Stromal cell of bone marrow (primary cell): ENCODE measurements at regions not wholly inside any gene's neighbourhood (a gene's known extent, or its start where the extent isn't known, plus 50 kb on each side); places are given as distances from the start of the nearest gene placed in this dataset.
"Not testable (repeated sequence)": the region's sequence is repeated elsewhere in the genome, so short reads cannot be mapped to it uniquely, and the experiment has no call there.

ENCODE experiments used
- DNase-seq: peaks from one replicate; pipeline ENCODE4 v3.0.0-alpha.2; 2012; ENCODE audit warnings: low read depth

DNA sequence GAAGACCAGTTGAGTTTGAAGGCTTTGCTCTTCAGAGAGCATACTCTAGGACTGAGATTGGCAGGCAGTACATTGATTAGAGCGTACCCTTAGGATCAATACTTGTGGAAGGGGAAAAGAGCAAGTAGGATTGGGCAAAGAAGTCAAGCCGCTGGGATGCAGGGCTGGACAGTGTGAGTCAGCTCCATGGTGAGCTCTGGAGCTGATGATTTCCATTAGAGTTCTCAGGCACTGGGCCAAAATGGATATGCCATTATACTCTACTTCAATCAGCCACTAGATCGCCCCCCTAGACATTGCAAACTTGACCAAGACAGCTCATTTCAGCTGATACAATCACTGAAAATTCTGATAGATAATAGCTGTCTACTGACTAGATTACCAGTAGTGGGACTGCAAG lies 432.7 kb upstream of the ALCAM start:
- no peak for DNase-seq

DNA sequence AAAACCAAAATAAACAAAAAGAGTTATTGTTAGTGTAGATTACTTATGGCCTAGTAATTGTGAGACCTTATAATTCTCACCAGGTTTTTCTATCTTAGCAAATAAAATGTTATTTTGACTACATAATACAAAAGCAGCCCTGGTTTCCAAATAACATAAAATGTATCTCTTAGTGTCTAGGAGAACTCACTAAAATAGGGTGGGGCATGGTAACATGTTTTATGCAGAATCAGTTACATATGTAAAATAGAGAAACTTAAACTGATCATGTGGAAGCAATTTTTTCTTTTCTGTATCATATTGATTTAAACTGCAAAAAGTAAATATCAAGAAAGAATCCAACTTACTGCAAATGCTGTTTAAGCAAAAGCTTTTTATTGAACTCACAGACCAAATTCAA lies 431.1 kb upstream of the ALCAM start:
- DNase-seq: no peak

DNA sequence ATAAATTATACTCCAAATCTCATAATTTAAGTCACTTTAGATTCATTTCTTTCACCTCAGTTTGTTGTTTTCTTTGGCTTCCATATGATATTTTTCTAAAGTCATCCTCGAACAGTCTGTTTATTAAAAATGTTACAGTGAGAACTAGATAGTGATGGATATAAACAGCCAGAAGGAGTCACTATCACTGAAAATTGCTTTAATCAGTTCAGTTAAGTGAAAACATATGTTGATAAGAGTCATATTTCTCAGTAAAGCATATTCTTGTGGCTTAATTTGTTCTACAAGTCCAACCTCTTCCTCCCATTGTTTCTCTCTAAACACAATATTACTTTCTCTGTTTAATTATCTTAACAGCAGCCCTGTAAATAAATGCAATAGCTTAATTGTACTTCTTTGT lies 427.5 kb upstream of the ALCAM start:
- no peak for DNase-seq

DNA sequence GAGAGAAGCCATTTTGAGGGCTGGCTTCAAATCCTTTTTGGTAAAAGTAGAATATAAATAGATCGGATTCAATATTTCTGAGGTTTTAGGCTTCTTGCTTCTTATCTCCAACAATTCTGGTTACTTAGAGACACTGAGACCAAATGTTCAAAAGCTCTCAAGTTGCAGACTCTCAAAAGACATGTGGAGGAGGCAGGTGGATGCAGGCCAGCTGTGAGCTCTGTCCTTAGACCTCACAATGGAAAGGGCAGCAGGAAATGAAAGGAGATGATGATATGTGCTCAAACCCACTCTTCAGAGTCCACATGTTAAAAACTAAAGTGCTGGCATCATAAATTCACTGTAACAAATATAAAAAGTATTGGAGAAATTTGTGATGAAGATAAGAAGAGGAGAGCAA lies 424.9 kb upstream of the ALCAM start:
- no peak for DNase-seq

DNA sequence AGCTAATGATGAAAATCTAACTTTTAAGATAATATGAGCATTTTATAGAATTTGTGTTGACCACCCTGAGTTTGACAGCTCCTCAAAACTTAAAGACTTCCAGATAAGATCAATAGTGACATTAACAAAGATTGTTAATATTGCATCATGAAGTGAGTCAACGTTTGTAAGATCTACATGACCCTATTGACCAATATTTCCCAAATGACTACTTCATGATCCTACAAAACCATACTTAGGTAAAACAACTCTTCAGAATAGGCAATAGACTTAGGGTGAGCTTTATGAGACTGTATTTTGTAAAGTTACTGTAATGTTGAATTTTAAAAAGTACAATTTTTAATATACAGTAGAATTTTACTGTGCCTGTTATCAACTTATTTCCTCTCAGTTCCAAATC lies 422.7 kb upstream of the ALCAM start:
- DNase-seq: no peak

DNA sequence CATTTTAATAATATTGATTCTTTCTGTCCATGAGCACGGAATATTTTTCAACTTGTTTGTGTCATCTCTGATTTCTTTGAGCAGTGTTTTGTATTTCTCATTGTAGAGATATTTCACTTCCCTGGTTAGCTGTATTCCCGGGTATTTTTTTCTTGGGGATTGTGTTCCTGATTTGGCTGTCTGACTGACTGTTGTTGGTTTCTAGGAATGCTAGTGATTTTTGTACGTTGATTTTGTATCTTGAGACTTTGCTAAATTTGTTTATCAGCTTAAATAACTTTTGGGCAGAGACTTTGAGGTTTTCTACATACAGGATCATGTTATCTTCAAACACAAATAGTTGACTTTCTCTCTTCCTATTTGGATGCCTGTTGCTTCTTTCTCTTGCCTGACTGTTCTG lies 418.8 kb upstream of the ALCAM start:
- DNase-seq: peak; percentile 14

DNA sequence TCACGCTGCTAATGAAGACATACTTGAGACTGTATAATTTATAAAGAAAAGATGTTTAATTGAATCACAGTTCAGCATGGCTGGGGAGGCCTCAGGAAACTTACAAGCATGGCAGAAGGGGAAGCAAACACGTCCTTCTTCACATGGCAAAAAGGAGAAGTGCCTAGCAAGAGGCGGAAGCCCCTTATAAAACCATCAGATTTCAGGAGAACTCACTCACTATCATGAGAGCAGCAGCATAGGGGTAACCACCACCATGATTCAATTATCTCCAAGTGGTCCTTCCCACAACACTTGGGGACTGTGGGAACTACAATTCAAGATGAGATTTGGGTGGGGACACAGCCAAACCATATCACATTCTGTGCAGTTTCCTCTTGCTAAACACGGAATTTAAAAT lies 416.9 kb upstream of the ALCAM start:
- not testable (repeated sequence) for DNase-seq

DNA sequence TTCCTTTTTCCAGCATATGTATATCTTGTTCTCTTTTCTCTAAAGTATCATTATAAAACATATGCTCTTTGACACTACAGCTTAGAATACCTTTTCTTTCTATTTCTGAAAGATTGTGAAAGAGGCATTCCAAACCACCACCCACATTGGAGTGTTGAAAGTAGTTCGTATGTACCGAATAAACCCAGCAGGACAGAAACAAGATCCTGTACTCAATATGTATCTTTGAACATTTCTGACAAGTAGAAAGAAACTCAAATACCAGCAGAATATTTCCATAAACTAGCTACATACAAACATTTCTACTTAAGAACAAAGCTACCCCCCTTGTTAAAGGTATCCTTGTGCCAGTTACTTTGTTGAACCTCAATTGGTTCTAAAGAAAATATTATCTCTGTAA lies 415.3 kb upstream of the ALCAM start:
- no peak for DNase-seq

DNA sequence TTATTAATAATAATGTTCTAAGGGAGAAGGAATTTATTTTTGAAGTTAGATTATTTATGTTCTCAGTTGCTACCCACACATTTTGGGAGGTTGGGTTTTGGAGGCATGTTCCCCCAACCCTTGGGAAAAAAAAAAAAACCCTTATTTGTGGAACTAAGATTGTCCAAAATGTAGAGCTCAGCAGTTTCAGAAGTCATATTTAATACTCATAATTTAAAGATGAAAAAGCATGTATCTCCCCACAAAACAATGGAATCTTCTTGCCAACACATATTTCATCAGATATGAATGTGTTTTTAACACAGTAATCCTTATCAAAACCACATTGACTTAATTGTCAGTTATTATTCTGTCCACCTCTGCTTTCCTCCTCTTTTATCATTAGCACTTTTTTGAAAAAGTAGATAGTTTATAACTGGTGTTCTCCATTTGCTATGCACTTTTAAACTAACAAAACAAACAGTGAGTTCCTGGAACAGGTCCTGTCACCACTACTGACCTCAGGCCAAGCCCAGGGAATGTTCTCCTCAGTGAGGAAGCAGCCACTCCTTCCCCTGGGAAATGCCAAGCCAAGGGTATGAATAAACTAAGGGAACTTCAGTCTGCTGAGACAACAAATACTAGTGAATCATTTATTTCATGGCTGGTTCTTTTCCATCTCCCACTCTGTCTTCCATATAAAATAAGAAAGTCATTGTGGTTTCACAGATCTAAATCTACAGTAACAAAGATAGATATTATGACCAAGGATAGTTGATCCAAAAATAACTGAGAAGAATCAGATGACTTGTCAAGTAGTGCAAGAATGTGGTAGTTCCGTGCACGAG lies 414.4 kb upstream of the ALCAM start:
- DNase-seq: peak; percentile 83

DNA sequence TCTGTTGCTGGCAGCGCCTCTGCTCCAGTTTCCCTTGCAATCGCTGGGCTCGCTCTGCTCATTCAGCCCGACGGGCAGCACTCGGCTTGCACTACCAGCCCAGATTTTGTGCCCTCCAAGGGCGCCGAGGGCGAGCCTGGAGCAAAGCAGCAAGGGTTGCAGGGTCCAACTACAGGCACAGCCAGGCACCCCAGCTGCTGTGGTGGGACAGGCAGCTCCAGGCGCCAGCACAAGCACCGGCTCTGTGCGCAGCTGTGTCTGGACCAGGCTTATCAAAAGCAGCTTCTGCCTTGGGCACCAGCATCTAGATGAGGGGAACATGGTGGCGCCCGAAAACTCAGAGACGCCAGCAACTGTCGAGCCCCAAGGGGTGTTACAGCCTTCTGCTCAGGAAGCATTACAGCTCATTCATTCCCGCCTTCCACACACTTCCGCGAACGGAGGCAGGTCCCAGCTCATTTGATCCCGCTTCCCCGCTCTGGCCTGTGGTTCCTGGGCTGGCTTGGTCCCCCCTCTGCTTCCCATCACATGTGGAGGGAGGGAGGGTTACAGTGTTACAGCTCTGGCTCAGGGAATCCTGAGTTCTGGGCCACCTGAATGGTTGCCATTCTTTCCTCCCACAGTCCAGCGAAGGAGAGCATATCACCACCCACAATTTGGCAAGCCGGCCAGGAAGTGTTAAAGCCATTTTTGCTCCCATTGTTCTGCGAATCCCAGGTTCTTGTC lies 409.9 kb upstream of the ALCAM start:
- no peak for DNase-seq

DNA sequence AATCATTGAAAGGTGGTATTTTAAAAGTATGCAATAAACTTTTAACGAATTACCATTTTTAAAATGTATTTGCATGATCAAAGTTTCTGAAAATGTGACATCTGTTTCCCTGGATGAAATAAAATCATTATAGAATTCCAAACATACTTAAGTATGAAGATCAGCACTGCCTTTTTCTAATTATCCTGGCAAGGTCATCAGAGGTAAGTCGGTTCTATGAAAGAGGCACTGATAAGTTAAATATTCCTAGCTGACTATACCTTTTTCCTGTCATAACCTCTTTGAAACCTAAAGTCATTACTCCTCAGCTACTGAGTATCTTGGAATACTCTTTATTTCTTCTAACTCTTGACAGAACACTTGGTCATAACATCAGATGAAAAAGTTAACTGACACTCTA lies 406.1 kb upstream of the ALCAM start:
- no peak for DNase-seq

DNA sequence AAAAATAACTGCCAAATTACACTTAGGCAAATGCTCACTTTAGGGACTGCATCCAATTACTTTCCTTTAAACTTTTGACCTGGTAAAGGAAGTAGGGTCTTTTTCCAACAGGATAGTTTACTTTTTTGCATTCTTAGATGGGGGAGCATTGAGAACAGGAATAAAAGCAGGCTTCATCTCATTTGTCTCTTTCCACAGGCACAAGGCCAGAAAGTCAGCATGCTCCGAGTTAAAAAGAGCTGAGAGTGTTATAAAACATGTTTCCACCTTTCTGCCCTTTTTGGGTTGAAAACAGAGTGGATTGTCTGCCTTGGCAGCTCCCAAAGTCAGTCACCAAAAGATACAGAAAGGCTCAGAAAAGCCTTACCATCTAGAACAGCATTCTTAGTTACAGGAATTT lies 404.9 kb upstream of the ALCAM start:
- DNase-seq: no peak

DNA sequence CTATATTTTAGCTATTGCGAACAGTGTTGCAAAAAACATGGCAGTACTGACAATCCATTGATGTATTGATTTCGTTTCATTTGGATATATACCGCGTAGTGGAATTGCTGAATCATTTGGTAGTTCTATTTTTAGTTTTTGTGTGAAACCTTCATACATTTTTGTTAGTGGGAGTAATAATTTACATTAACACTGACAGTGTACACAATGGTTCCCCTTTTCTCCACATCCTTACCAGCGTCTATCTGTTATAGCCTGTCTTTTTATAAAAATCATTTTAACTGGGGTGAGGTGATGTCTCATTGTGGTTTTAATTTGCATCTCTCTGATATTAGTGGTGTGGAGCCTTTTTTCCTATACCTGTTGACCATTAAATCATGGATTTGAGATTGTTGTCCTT lies 392.4 kb upstream of the ALCAM start:
- no peak for DNase-seq

DNA sequence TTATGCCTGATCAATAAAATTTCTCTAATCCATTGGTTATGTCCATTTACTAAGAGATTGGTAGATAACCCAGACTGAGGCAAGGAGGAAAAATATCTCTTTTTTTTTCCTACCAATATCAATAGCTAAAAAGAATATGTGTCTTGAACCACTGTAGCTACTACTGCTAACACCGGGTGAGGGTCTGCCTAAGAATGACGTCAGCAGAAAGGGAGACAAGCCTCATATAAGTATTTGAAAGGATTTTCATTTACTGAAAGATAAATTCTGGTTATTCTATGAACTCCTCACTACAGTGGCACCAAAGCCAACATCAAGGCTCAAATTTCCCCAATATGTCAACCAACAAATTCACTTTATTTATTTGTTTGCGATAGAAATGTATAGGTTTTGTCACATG lies 389.0 kb upstream of the ALCAM start:
- no peak for DNase-seq

DNA sequence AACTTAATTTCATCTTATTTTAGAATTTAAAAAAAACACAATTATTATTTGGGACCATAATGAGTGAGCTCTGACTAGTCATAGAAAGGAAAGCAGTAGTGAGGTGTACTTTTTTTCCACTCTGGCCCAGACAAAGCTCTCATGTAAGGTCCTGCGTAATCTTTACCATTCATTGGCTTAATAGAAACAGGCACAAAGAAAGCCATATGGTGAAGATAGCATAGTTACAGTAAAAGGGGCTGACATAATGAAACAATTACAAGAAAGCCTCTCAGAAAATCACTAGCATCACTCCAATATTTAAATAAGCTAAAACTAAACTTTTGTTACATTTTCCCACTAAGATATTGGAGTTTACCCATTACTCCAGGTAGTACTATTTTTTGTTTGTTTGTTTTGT lies 384.6 kb upstream of the ALCAM start:
- no peak for DNase-seq

DNA sequence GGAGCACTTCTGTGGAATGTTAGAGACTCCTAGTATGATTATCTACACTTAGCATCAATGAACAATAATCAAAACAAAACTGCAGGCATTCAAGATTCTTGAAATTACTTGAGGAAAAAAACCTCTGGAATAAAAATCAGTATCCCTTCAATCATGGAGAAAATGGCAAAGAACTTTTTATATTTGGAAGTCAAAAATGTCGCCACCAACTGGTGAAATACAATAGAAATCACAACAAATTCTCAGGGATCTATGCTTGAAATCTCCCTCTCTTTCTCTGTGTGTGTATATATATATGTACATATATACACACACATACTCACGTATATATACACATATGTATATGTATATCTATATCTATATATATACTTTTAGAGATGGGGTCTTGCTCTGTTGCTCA lies 378.9 kb upstream of the ALCAM start:
- no peak for DNase-seq

DNA sequence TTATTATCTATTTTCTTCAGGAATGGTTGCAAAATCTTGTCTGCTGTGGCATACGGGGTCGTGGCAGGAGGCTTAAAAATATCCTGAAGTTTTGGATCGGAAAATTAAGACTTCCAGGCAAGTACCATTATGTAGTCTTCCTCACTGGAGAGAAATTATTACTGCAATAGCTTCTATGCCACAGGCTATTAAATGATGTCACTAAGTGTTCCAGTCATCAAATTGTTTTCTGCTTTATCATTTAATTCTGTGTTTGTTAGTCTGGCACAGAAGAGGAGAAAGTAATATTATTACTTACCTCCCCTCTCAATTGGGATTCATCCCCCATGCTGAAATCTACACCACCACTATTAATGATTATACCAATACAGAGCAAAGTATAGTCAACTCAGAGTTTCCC lies 378.2 kb upstream of the ALCAM start:
- DNase-seq: no peak

DNA sequence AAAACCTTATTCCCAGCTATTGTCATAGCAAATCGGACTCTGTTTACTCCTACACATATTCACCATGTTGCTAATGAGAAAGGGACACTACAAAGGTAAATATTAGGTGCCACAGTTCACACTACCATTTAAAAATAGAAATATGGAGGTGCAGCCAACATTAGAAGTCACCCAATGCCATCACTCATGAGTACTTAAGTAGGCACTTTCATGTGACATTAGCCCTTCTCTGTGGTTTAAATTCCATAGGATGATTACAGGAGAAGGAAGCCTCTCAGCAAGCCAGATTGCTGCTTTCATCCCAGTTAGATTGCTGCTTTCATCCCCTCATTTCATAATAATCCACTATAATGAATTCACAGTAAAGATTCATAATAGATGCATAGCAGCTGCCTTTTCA lies 376.8 kb upstream of the ALCAM start:
- no peak for DNase-seq

DNA sequence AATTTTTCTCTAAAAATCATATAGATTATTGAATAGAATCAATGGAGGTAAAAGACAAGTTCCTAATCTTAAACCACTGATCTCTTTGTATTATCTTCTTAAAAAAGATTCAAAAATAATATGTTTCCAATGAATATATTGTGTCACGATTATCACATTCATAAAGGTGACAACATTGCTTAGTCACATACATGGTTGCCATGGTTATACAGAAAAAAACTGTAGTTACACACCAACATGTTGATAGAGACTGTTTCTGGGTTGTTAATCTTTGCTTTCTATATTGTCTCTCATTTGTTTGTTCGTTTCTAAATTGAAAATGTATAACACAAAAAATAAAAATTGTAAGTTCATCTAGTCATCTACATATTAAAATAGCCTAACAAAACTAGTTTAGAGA lies 376.0 kb upstream of the ALCAM start:
- DNase-seq: no peak

DNA sequence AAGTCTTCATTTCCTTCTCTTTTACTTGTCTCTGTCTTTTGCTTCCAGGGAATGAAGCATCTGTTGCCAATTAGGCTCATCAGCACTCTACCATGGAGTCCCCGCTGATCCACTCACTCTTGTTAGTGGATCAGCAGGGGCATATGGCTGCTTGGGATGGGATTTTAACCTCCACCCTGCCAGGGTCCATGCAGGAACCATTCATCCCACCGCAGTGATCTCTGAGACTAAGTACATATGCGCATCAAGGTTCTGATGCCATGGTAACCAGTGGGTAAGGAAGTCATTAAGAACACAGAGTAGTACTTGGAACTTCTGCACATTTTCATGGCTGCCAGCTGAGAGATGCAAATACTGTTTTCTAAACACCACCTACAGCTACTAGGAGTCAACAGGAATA lies 374.0 kb upstream of the ALCAM start:
- DNase-seq: no peak

DNA sequence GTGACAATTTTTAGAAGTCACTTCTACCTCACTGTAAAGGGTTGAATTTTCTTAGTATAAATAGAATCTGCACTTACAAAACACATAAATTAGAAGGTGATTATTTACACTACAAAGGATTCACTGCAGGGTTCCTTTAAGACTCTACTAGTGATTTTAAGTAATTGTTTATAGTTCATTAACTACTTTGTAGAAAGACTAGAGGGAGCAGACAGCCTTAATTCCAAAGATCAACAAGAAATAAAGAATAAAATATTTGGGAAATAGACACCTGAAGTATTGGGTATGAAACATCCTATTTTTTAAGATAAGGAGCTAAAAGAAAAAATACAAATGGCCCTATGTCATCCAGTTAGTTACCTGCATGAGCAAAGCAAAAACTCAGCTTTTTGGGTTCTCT lies 360.5 kb upstream of the ALCAM start:
- no peak for DNase-seq

DNA sequence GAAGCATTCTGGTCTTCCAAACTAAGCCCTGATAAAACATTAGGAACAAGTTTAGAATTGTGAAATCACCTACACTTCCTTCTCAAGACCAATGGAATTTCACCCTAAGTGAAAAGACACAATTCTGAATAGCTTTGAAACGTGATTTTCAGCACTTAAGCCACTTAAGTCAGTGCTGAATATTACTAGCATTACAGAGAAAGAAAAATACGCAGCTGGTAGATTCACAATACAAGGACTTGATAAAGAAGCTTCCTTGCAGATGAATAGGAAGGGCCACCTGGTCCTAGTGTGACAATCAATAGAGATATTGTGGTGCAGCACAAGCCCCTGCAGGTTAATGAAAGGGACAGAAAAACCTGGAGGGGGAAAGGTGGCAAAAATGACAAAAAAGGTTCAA lies 353.1 kb upstream of the ALCAM start:
- no peak for DNase-seq

DNA sequence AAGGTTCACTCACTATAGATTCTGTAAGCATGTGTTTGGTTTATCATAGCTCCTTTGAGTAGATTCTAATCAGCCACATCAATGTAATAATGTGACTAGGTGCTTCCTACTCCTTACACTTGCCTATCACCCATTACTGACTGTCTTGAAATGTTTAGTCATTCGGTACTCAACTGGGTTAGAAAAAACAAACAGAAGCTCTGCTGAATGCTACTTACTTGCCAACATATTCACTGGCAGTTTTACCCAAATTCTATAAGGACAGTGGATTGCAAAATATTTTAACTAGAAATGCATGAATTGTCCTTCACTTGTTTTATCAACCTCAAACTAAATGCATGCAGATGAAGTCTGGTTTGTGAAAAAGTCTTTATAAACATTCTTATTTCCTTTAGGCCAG lies 352.1 kb upstream of the ALCAM start:
- peak; percentile 13 for DNase-seq

DNA sequence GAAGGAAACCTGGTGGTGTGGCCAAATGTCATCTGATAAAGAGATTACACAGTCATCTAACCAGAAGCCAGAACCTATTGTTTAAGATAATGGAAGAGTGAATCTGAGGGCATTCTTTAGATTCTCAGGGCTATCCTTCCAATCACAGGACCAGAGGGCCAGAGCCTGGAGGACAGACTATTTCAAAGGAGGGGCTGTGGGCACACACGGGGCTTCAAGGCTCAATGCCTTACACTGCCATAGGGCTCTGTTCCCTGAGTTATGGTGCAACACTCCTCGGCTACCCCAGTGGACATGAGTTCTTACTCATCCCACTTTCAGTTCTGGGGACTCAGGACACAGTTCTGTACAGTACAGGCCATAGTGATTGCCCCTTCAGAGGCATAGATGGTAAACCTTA lies 343.9 kb upstream of the ALCAM start:
- DNase-seq: no peak
